ENCODE measurements at regions not wholly inside any gene's neighbourhood (a gene's known extent, or its start where the extent isn't known, plus 50 kb on each side); places are given as distances from the start of the nearest gene placed in this dataset.
"Not testable (repeated sequence)": the region's sequence is repeated elsewhere in the genome, so short reads cannot be mapped to it uniquely, and the experiment has no call there.

GRCh38 chr15:77865106-77865610 lies 212.4 kb downstream of the TBC1D2B start:
- peak overlapping the region in 1 of 2 donors; percentile 25 for H3K27ac ChIP-seq

GRCh38 chr15:77864211-77865105 lies 213.1 kb downstream of the TBC1D2B start:
- peak in 5 of 8 experiments; percentile 7 to 34 (median 24) for ATAC-seq (replicated peaks in 6 of 8)
- in situ Hi-C loops (cut with MboI; ENCODE audit: low pct_unique_long_range_greater_than_20kb in 2 of 9, low sequenced_read_pairs in 9 of 9, unreplicated experiment in 9 of 9) = loop anchor here in 2 of 9 experiments (25.0 kb wide), 1 partner anchor 752 kb away; no protein-coding TSS in a partner anchor

More at GRCh38 chr15:77865106-77865610, 212.4 kb downstream of the TBC1D2B start:
- in situ Hi-C loops (cut with MboI; ENCODE audit: low pct_unique_long_range_greater_than_20kb in 2 of 9, low sequenced_read_pairs in 9 of 9, unreplicated experiment in 9 of 9) = loop anchor here in 2 of 9 experiments (25.0 kb wide), 1 partner anchor 753 kb away; no protein-coding TSS in a partner anchor
- H3K4me3 ChIP-seq = no peak overlapping the region
- peaks cover 43 to 47% of the 10 kb centered on the region in 2 donors for H3K4me1 ChIP-seq (replicated peaks in 1 of 2)
- no CpG with 5 or more reads among the region's 7 CpGs for WGBS, 10 experiments
- no peak for ATAC-seq (replicated peaks in 6 of 8)

GRCh38 chr15:77863491-77864105 lies 213.9 kb downstream of the TBC1D2B start:
- in situ Hi-C loops (cut with MboI; ENCODE audit: low pct_unique_long_range_greater_than_20kb in 2 of 9, low sequenced_read_pairs in 9 of 9, unreplicated experiment in 9 of 9) = loop anchor here in 2 of 9 experiments (25.0 kb wide), 1 partner anchor 751 kb away; no protein-coding TSS in a partner anchor
- WGBS, 10 experiments = 50 to 100% (median 71%) methylated on average over 2 to 5 of the region's 12 CpGs; no CpG with 5 or more reads in 6 of the 10 experiments

More at GRCh38 chr15:77864211-77865105, 213.1 kb downstream of the TBC1D2B start:
- WGBS, 10 experiments = 18 to 53% (median 40%) methylated on average over 1 to 5 of the region's 21 CpGs; no CpG with 5 or more reads in 5 of the 10 experiments
- H3K4me3 ChIP-seq = no peak overlapping the region
- peaks cover 42 to 47% of the 10 kb centered on the region in 2 donors for H3K4me1 ChIP-seq (replicated peaks in 1 of 2)
- peak overlapping the region in 1 of 2 donors; percentile 25 for H3K27ac ChIP-seq

GRCh38 chr15:77862651-77863104 lies 214.8 kb downstream of the TBC1D2B start:
- in situ Hi-C loops (cut with MboI; ENCODE audit: low pct_unique_long_range_greater_than_20kb in 2 of 9, low sequenced_read_pairs in 9 of 9, unreplicated experiment in 9 of 9) = loop anchor here in 2 of 9 experiments (25.0 kb wide), 1 partner anchor 750 kb away; no protein-coding TSS in a partner anchor
- Histone ChIP-seq H3K4me1 (replicated peaks in 1 of 2) (peaks cover 45 to 53% of the 10 kb centered on the region in 2 donors), H3K27ac (no peak overlapping the region), H3K4me3 (no peak overlapping the region)
- WGBS, 10 experiments = 40 to 100% (median 80%) methylated on average over 1 to 4 of the region's 13 CpGs; no CpG with 5 or more reads in 5 of the 10 experiments
- no peak for ATAC-seq (replicated peaks in 6 of 8)

More at GRCh38 chr15:77863491-77864105, 213.9 kb downstream of the TBC1D2B start:
- no peak for ATAC-seq (replicated peaks in 6 of 8)
- H3K27ac ChIP-seq = no peak overlapping the region
- no peak overlapping the region for H3K4me3 ChIP-seq
- H3K4me1 ChIP-seq (replicated peaks in 1 of 2) = peaks cover 41 to 47% of the 10 kb centered on the region in 2 donors

GRCh38 chr15:77861997-77862635 lies 215.4 kb downstream of the TBC1D2B start:
- H3K4me1 ChIP-seq (replicated peaks in 1 of 2) = peaks cover 48 to 58% of the 10 kb centered on the region in 2 donors
- 42 to 83% methylated on average over 1 to 3 of the region's 10 CpGs; no CpG with 5 or more reads in 8 of the 10 experiments for WGBS, 10 experiments
- peak in 2 of 8 experiments; percentile 5 to 21 for ATAC-seq (replicated peaks in 6 of 8)
- not testable (repeated sequence) for H3K27ac ChIP-seq, H3K4me3 ChIP-seq
- in situ Hi-C loops (cut with MboI; ENCODE audit: low pct_unique_long_range_greater_than_20kb in 2 of 9, low sequenced_read_pairs in 9 of 9, unreplicated experiment in 9 of 9) = loop anchor here in 2 of 9 experiments (25.0 kb wide), 1 partner anchor 750 kb away; no protein-coding TSS in a partner anchor

- in situ Hi-C loops (cut with MboI; ENCODE audit: low pct_unique_long_range_greater_than_20kb in 2 of 9, low sequenced_read_pairs in 9 of 9, unreplicated experiment in 9 of 9) = loop anchor here in 2 of 9 experiments (25.0 kb wide), 1 partner anchor 748 kb away; no protein-coding TSS in a partner anchor
- Histone ChIP-seq H3K4me3 (no peak overlapping the region), H3K4me1 (replicated peaks in 1 of 2) (peaks cover 47 to 53% of the 10 kb centered on the region in 2 donors), H3K27ac (no peak overlapping the region)
- ATAC-seq (replicated peaks in 6 of 8) = peak in 4 of 8 experiments; percentile 23 to 49 (median 37)
- WGBS, 10 experiments = 87 to 100% methylated on average over 1 to 5 of the region's 10 CpGs; no CpG with 5 or more reads in 8 of the 10 experiments
These were observed 217.3 kb downstream of the TBC1D2B start for GRCh38 chr15:77860071-77860691.

GRCh38 chr15:77859491-77860060 lies 217.9 kb downstream of the TBC1D2B start:
- 71% methylated on average over 1 of the region's 2 CpGs; no CpG with 5 or more reads in 9 of the 10 experiments for WGBS, 10 experiments
- peak in 5 of 8 experiments; percentile 6 to 52 (median 35) for ATAC-seq (replicated peaks in 6 of 8)
- Histone ChIP-seq H3K4me3 (no peak overlapping the region), H3K27ac (no peak overlapping the region), H3K4me1 (replicated peaks in 1 of 2) (peaks cover 42 to 47% of the 10 kb centered on the region in 2 donors)
- in situ Hi-C loops (cut with MboI; ENCODE audit: low pct_unique_long_range_greater_than_20kb in 2 of 9, low sequenced_read_pairs in 9 of 9, unreplicated experiment in 9 of 9) = loop anchor here in 2 of 9 experiments (25.0 kb wide), 1 partner anchor 747 kb away; no protein-coding TSS in a partner anchor

GRCh38 chr15:77858792-77859490 lies 218.6 kb downstream of the TBC1D2B start:
- WGBS, 10 experiments = 20 to 89% (median 80%) methylated on average over 1 to 11 of the region's 11 CpGs; no CpG with 5 or more reads in 3 of the 10 experiments

GRCh38 chr15:77857419-77857818 lies 220.1 kb downstream of the TBC1D2B start:
- WGBS, 10 experiments = 33 to 100% (median 84%) methylated on average over 1 to 6 of the region's 7 CpGs; no CpG with 5 or more reads in 4 of the 10 experiments
- Histone ChIP-seq H3K27ac (peak overlapping the region in 1 of 2 donors; percentile 22), H3K4me3 (no peak overlapping the region), H3K4me1 (replicated peaks in 1 of 2) (peaks cover 42 to 52% of the 10 kb centered on the region in 2 donors)
- in situ Hi-C loops (cut with MboI; ENCODE audit: low pct_unique_long_range_greater_than_20kb in 2 of 9, low sequenced_read_pairs in 9 of 9, unreplicated experiment in 9 of 9) = loop anchor here in 2 of 9 experiments (25.0 kb wide), 1 partner anchor 745 kb away; no protein-coding TSS in a partner anchor
- no peak for ATAC-seq (replicated peaks in 6 of 8)

More at GRCh38 chr15:77858792-77859490, 218.6 kb downstream of the TBC1D2B start:
- H3K27ac ChIP-seq = no peak overlapping the region
- H3K4me1 ChIP-seq (replicated peaks in 1 of 2) = peaks cover 37 to 49% of the 10 kb centered on the region in 2 donors
- in situ Hi-C loops (cut with MboI; ENCODE audit: low pct_unique_long_range_greater_than_20kb in 2 of 9, low sequenced_read_pairs in 9 of 9, unreplicated experiment in 9 of 9) = loop anchor here in 2 of 9 experiments (25.0 kb wide), 1 partner anchor 747 kb away; no protein-coding TSS in a partner anchor
- H3K4me3 ChIP-seq = no peak overlapping the region
- ATAC-seq (replicated peaks in 6 of 8) = peak in 5 of 8 experiments; percentile 49 to 62 (median 54)

GRCh38 chr15:77856705-77857346 lies 220.7 kb downstream of the TBC1D2B start:
- in situ Hi-C loops (cut with MboI; ENCODE audit: low pct_unique_long_range_greater_than_20kb in 2 of 9, low sequenced_read_pairs in 9 of 9, unreplicated experiment in 9 of 9) = loop anchor here in 2 of 9 experiments (25.0 kb wide), 1 partner anchor 745 kb away; no protein-coding TSS in a partner anchor
- 0 to 40% (median 0%) methylated on average over 1 of the region's 1 CpG; no CpG with 5 or more reads in 7 of the 10 experiments for WGBS, 10 experiments
- H3K4me3 ChIP-seq = no peak overlapping the region
- peak in 3 of 8 experiments; percentile 22 to 73 (median 37) for ATAC-seq (replicated peaks in 6 of 8)
- peaks cover 42 to 55% of the 10 kb centered on the region in 2 donors for H3K4me1 ChIP-seq (replicated peaks in 1 of 2)
- H3K27ac ChIP-seq = no peak overlapping the region
